Heart left ventricle (tissue), 13 donors: ENCODE measurements at regions not wholly inside any gene's neighbourhood (a gene's known extent, or its start where the extent isn't known, plus 50 kb on each side); places are given as distances from the start of the nearest gene placed in this dataset.

ENCODE experiments used
- CTCF ChIP-seq, 12 donors: fragments of 200-600 bp; sonication (generic) in 4 of 12; IDR thresholded peaks; one replicate each; pipeline versions ENCODE4 v1.5.0 to v1.8.0; 2018 to 2022; ENCODE audit warnings: antibody characterized with exemption in 12 of 12, mild to moderate bottlenecking in 5 of 12
- POLR2A ChIP-seq, 2 donors: fragments of 450-650 bp; IDR thresholded peaks; one replicate each; pipeline ENCODE4 v1.6.1; 2017; ENCODE audit warnings: antibody characterized with exemption in 2 of 2, mild to moderate bottlenecking in 2 of 2, moderate library complexity in 2 of 2
- donor health status: ischemic (EF 13 %, LVEDD 7.1; RV severe dilation, severe dysfunction).
- donor health status: DM: no; HTN: yes; CAD: no.
- donor health status: DM: no; HTN: no; CAD: no.
- donor health status: ischemic (EF 25% LVEDD 6.9; RV normal size, moderate dysfunction).
- donor health status: ischemic (EF 25% LVEDD 5.7; RV mildly dilated, moderate dysfunction).
- donor health status: ischemic (EF 35%, LVEDD 5.7; RV mildly dilated, moderate dysfunction).
- donor health status: nonischemic (EF 11% LVEDD 7.7; RV severe dilation, severe dysfunction).
- donor health status: DM: yes; HTN: yes; CAD: no.
- donor health status: PGD.
- donor health status: ischemic (EF 29% LVEDD 5.4; RV normal size, mild dysfunction).
- donor health status: nonischemic (EF 23%, LVEDD 6.1; RV moderate dilation, normal function).

- TF ChIP-seq CTCF (IDR thresholded peaks at IDR 0.05) = no peak
- no peak for TF ChIP-seq POLR2A (IDR thresholded peaks at IDR 0.05)
Observed at GRCh38 chr13:39943711-39944110, 288.2 kb downstream of the COG6 start.
